HG02798 (cell line): ENCODE measurements at regions not wholly inside any gene's neighbourhood (a gene's known extent, or its start where the extent isn't known, plus 50 kb on each side); places are given as distances from the start of the nearest gene placed in this dataset.

Experiments used
- ATAC-seq: cut with Tn5 transposase; IDR thresholded peaks from one replicate; pipeline ENCODE4 v1.9.1; 2021; ENCODE audit warnings: mild to moderate bottlenecking; ENCODE audit not compliant: unreplicated experiment, poor library complexity

DNA sequence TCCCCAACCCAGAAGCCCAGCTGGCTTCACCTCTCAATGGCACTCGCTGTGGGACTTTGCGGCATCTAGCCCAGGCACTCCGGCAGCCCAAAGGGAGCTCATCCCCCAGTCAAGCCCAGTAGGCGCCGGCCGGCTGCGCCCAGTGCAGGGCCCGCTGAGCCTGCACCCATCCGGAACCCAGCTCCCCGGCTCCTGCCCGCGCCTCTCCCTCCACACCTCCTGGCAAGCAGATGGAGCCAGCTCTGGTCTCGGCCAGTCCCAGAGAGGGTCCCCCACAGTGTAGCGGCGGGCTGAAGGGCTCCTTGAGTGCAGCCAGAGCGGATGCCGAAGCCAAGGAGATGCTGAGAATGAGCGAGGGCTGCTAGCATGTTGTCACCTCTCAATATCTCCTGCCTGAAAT is 116.8 kb upstream of the UGT8 start:
- ATAC-seq = no peak

- ATAC-seq = no peak
These were observed 111.5 kb upstream of the UGT8 start for GRCh38 chr4:114487101-114487500.

DNA sequence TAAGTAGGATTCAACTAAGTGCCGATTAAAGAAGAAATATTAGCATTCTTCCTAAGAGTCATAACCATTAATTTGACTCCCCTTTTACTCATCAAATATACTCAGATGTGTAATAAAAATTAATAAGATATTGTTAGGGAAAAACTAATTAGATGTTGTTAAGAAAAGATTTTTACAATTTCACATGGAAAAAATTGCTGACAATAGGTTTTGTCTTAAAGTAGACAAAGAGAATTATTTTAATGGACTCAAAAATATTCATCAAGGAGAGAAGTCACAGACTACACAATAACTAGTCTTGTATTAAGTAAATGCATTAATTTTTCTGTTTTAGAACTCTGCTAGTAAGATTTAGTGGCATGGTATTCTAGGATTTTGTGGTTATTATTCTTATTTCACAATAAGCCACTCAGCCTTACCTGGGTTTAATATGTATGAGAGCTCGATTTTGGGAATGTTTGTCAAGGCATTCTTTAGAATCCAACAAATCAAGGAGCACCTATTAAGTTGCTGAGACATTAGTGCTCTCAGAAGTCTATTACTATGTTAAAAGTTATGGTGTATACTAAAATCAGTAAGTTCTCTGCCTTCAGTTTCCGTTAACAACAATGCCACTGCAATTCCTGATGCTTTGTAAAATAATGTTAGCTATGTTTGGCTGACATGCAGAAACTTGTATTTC is 110.2 kb upstream of the UGT8 start:
- ATAC-seq = no peak

DNA sequence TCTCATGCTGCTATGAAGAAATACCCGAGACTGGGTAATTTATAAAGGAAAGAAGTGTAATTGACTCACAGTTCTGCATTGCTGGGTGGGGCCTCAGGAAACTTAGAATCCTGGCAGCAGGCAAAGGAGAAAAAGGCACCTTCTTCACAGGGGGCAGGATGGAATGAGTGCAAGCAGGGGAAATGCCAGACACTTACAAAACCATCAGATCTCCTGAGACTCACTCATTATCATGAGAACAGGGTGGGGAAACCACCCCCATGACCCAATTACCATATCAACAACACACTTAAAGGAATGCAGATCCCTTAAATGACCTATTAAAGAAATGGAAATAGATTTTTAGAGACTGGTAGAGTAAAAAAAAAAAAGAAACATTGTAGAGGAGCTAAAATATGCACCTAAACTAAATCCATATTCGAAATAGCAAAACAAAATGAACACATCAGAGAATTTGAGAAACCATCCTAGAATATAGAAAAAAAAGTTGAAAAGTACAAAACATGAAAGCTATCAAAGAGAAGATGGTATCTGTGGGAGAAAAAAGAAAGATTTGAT is 104.3 kb upstream of the UGT8 start:
- no peak for ATAC-seq

GRCh38 chr4:114495471-114495928 is 103.1 kb upstream of the UGT8 start:
- ATAC-seq = no peak

- no peak for ATAC-seq
These were observed 101.5 kb upstream of the UGT8 start for GRCh38 chr4:114497116-114497515.

- ATAC-seq = no peak
These were observed 89.3 kb upstream of the UGT8 start for GRCh38 chr4:114509340-114509739.

GRCh38 chr4:114512595-114513295 is 85.9 kb upstream of the UGT8 start:
- no peak for ATAC-seq

GRCh38 chr4:114519368-114519767 is 79.2 kb upstream of the UGT8 start:
- no peak for ATAC-seq

DNA sequence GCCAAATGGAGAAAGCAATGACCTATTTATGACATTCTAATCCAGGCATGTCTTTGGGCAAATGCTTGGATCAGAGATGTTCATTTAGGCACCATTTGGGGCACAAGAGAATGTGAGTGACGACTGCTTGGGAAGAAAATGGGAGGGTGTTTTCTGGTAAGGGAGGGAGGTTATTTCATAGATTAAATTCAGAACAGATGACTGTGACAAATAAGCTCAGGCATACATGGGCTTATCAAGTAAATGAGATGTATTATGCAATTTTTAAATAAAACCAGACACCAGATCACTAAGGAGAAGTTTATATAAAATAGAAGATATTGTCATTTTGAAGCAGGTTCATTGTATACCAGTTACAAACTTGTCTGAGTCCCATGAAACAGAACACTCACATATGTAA is 71.4 kb upstream of the UGT8 start:
- no peak for ATAC-seq

DNA sequence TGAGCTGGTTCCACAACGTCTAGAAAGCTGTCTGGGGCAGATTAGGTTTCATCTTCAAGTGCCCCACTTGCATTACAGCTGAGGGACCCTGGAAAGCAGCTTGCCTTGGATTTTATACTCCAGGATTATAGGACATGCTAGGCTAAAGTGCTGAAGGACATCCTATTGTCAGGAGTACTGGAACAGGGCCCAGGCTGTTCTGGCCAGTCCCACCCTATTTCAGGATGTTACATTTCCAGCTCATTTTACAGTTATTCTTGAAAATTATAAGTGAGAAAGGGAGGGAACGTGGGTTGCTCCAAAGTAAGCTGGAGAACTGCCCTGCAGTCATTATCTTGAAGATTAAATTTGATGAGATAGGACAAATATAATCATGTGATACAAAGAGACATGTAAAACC is 71.0 kb upstream of the UGT8 start:
- ATAC-seq = no peak

GRCh38 chr4:114535725-114536124 is 62.9 kb upstream of the UGT8 start:
- ATAC-seq = no peak

- ATAC-seq = no peak
These were observed 61.3 kb upstream of the UGT8 start for GRCh38 chr4:114537352-114537751.

GRCh38 chr4:114538012-114538617 is 60.5 kb upstream of the UGT8 start:
- no peak for ATAC-seq

GRCh38 chr4:114539985-114540384 is 58.6 kb upstream of the UGT8 start:
- ATAC-seq = no peak

GRCh38 chr4:114547340-114548134 is 51.1 kb upstream of the UGT8 start:
- ATAC-seq = no peak
